ENCODE measurements at regions not wholly inside any gene's neighbourhood (a gene's known extent, or its start where the extent isn't known, plus 50 kb on each side); places are given as distances from the start of the nearest gene placed in this dataset.

GRCh38 chr3:78076379-78076778 lies 1036.5 kb downstream of the ROBO2 start:
- Histone ChIP-seq H3K4me3 (no peak overlapping the region), H3K27me3 (replicated peaks in 1 of 7) (no peaks in the 10 kb centered on the region), H3K27ac (no peak overlapping the region), H3K9me3 (peaks cover 0 to 6% (median 0%) of the 10 kb centered on the region in 8 donors), H3K4me1 (no peaks in the 10 kb centered on the region), H3K36me3 (no peaks in the 10 kb centered on the region)
- no peak for DNase-seq
- TF ChIP-seq POLR2A (IDR thresholded peaks at IDR 0.05) (no peak), POLR2AphosphoS5 (IDR thresholded peaks at IDR 0.05) (no peak), CTCF (IDR thresholded peaks at IDR 0.05 in 8 of 11, conservative IDR thresholded peaks at IDR 0.05 in 3 of 11) (no peak)
- intact Hi-C loops (cut with DNase I; ENCODE audit: low total_unique reads) = no loop called here

GRCh38 chr3:78077178-78077577 lies 1037.3 kb downstream of the ROBO2 start:
- peaks cover 0 to 6% (median 0%) of the 10 kb centered on the region in 8 donors for H3K9me3 ChIP-seq

GRCh38 chr3:78077842-78078241 lies 1037.9 kb downstream of the ROBO2 start:
- intact Hi-C loops (cut with DNase I; ENCODE audit: low total_unique reads) = no loop called here
- Histone ChIP-seq H3K9me3 (peaks cover 0 to 6% (median 0%) of the 10 kb centered on the region in 8 donors), H3K27ac (no peak overlapping the region), H3K27me3 (replicated peaks in 1 of 7) (no peaks in the 10 kb centered on the region), H3K36me3 (no peaks in the 10 kb centered on the region), H3K4me3 (no peak overlapping the region), H3K4me1 (no peaks in the 10 kb centered on the region)
- TF ChIP-seq POLR2AphosphoS5 (IDR thresholded peaks at IDR 0.05) = no peak
- no peak for TF ChIP-seq CTCF (IDR thresholded peaks at IDR 0.05 in 8 of 11, conservative IDR thresholded peaks at IDR 0.05 in 3 of 11)
- no peak for TF ChIP-seq POLR2A (IDR thresholded peaks at IDR 0.05)
- DNase-seq = no peak
- WGBS, 5 donors = 80 to 94% (median 83%) methylated on average over 2 of the region's 2 CpGs

More at GRCh38 chr3:78077178-78077577, 1037.3 kb downstream of the ROBO2 start:
- no peak for TF ChIP-seq CTCF (IDR thresholded peaks at IDR 0.05 in 8 of 11, conservative IDR thresholded peaks at IDR 0.05 in 3 of 11)
- no peak for TF ChIP-seq POLR2A (IDR thresholded peaks at IDR 0.05)
- no peak for TF ChIP-seq POLR2AphosphoS5 (IDR thresholded peaks at IDR 0.05)
- Histone ChIP-seq H3K27me3 (replicated peaks in 1 of 7) (no peaks in the 10 kb centered on the region), H3K4me1 (no peaks in the 10 kb centered on the region), H3K36me3 (no peaks in the 10 kb centered on the region), H3K27ac (no peak overlapping the region), H3K4me3 (no peak overlapping the region)
- intact Hi-C loops (cut with DNase I; ENCODE audit: low total_unique reads) = no loop called here
- DNase-seq = no peak
- WGBS, 5 donors = 76 to 88% (median 81%) methylated on average over 4 of the region's 4 CpGs

GRCh38 chr3:78079514-78079913 lies 1039.6 kb downstream of the ROBO2 start:
- Histone ChIP-seq H3K4me1 (no peaks in the 10 kb centered on the region), H3K36me3 (no peaks in the 10 kb centered on the region), H3K27me3 (replicated peaks in 1 of 7) (no peaks in the 10 kb centered on the region), H3K27ac (no peak overlapping the region), H3K4me3 (no peak overlapping the region), H3K9me3 (peaks cover 0 to 6% (median 0%) of the 10 kb centered on the region in 8 donors)
- intact Hi-C loops (cut with DNase I; ENCODE audit: low total_unique reads) = no loop called here
- no peak for DNase-seq
- TF ChIP-seq POLR2AphosphoS5 (IDR thresholded peaks at IDR 0.05) (no peak), CTCF (IDR thresholded peaks at IDR 0.05 in 8 of 11, conservative IDR thresholded peaks at IDR 0.05 in 3 of 11) (no peak)
